GM12864 (cell line): ENCODE measurements at regions not wholly inside any gene's neighbourhood (a gene's known extent, or its start where the extent isn't known, plus 50 kb on each side); places are given as distances from the start of the nearest gene placed in this dataset.

Source experiments
- DNase-seq: peaks from one replicate; pipeline ENCODE4 v3.0.0-alpha.2; 2011; ENCODE audit warnings: low read depth
- H3K4me3 ChIP-seq: 2 replicates; pipeline ENCODE4 v1.5.1; 2011; ENCODE audit warnings: mild to moderate bottlenecking, low read depth, low read length, control low read depth
- CTCF ChIP-seq: IDR thresholded peaks from 2 replicates; pipeline ENCODE4 v1.5.1; 2011; ENCODE audit warnings: low read depth, mild to moderate bottlenecking, moderate library complexity, low read length, control low read depth, inconsistent platforms; ENCODE audit errors: missing control alignments

GRCh38 chr10:85413570-85413969, 953.0 kb downstream of the GRID1 start:
- no peak overlapping the region for H3K4me3 ChIP-seq
- TF ChIP-seq CTCF = no peak
- DNase-seq = no peak

- no peak for TF ChIP-seq CTCF
- H3K4me3 ChIP-seq = no peak overlapping the region
- DNase-seq = no peak
Observed at GRCh38 chr10:85420501-85421191, 945.9 kb downstream of the GRID1 start.

GRCh38 chr10:85421421-85421820, 945.2 kb downstream of the GRID1 start:
- no peak for TF ChIP-seq CTCF
- no peak overlapping the region for H3K4me3 ChIP-seq
- no peak for DNase-seq

GRCh38 chr10:85429126-85429525, 937.5 kb downstream of the GRID1 start:
- DNase-seq = no peak
- no peak overlapping the region for H3K4me3 ChIP-seq
- TF ChIP-seq CTCF = no peak

- DNase-seq = no peak
- no peak for TF ChIP-seq CTCF
- no peak overlapping the region for H3K4me3 ChIP-seq
Observed at GRCh38 chr10:85430991-85431390, 935.6 kb downstream of the GRID1 start.

GRCh38 chr10:85433248-85433647, 933.3 kb downstream of the GRID1 start:
- no peak for TF ChIP-seq CTCF
- H3K4me3 ChIP-seq = no peak overlapping the region
- DNase-seq = no peak

- no peak for DNase-seq
- TF ChIP-seq CTCF = no peak
- no peak overlapping the region for H3K4me3 ChIP-seq
Observed at GRCh38 chr10:85444868-85445267, 921.7 kb downstream of the GRID1 start.
